HEK293 (cell line): ENCODE measurements at regions not wholly inside any gene's neighbourhood (a gene's known extent, or its start where the extent isn't known, plus 50 kb on each side); places are given as distances from the start of the nearest gene placed in this dataset.

Experiments
- CTCF ChIA-PET: fragments of 350-600 bp; formaldehyde crosslinking; extraction: SDS; loops from one replicate; lab custom pipeline; 2021; ENCODE audit warnings: antibody characterized with exemption; lab: Yijun Ruan, JAX
- POLR2A ChIA-PET: fragments of 300-600 bp; formaldehyde crosslinking; extraction: SDS; loops from one replicate; lab custom pipeline; 2020; ENCODE audit warnings: antibody characterized with exemption, inconsistent platforms; lab: Yijun Ruan, JAX
- H3K27ac ChIP-seq: fragments of 200-500 bp; sonication (Bioruptor generic); 2 replicates; pipeline ENCODE4 v1.5.1; 2014; ENCODE audit warnings: low read depth, low read length, control low read depth, inconsistent platforms; ENCODE audit errors: extremely low read depth
- H3K36me3 ChIP-seq, 2 experiments: fragments of 200-500 bp in 1 of 2; sonication (Bioruptor generic) in 1 of 2; 1 replicate in 1 of 2; 2 replicates in 1 of 2; pipeline ENCODE4 v1.5.1; 2014 to 2017; ENCODE audit warnings: inconsistent platforms in 2 of 2, low read length in 2 of 2; ENCODE audit not compliant: control insufficient read depth in 2 of 2, insufficient read depth in 1 of 2
- H3K4me1 ChIP-seq: fragments of 200-500 bp; sonication (Bioruptor generic); 2 replicates; pipeline ENCODE4 v1.5.1; 2014; ENCODE audit warnings: mild to moderate bottlenecking, low read length, inconsistent platforms; ENCODE audit not compliant: control insufficient read depth, insufficient read depth
- H3K4me3 ChIP-seq: 2 replicates; pipeline ENCODE4 v1.5.1; 2011; ENCODE audit warnings: low read depth, mild to moderate bottlenecking, control low read depth, low read length, moderate library complexity
- H3K9me3 ChIP-seq: fragments of 200-500 bp; sonication (Bioruptor generic); 2 replicates; pipeline ENCODE4 v1.5.1; 2014; ENCODE audit warnings: low read depth, low read length, inconsistent platforms; ENCODE audit not compliant: control insufficient read depth, insufficient read depth
- EGR2 ChIP-seq: fragments of 450-650 bp; formaldehyde crosslinking; IDR thresholded peaks from 2 replicates; pipeline ENCODE4 v1.5.1; 2016; ENCODE audit warnings: low read depth, missing biosample characterization, missing genetic modification characterization
- KLF16 ChIP-seq: fragments of 450-650 bp; formaldehyde crosslinking; IDR thresholded peaks from 2 replicates; pipeline ENCODE4 v1.5.1; 2017; ENCODE audit warnings: missing biosample characterization, missing genetic modification characterization
- KLF9 ChIP-seq: fragments of 450-650 bp; formaldehyde crosslinking; IDR thresholded peaks from 2 replicates; pipeline ENCODE4 v1.5.1; 2016; ENCODE audit warnings: missing biosample characterization, missing genetic modification characterization, low read depth
- ZNF211 ChIP-seq: fragments of 450-650 bp; formaldehyde crosslinking; IDR thresholded peaks from 2 replicates; pipeline ENCODE4 v1.5.1; 2016; ENCODE audit warnings: low read depth, missing biosample characterization, missing genetic modification characterization
- ZNF221 ChIP-seq: fragments of 450-650 bp; formaldehyde crosslinking; IDR thresholded peaks from 2 replicates; pipeline ENCODE4 v1.5.1; 2017; ENCODE audit warnings: missing biosample characterization, missing genetic modification characterization, borderline replicate concordance
- ZNF391 ChIP-seq: fragments of 450-650 bp; formaldehyde crosslinking; IDR thresholded peaks from 2 replicates; pipeline ENCODE4 v1.5.1; 2016; ENCODE audit warnings: low read depth, missing biosample characterization, missing genetic modification characterization, borderline replicate concordance
- ZNF654 ChIP-seq: fragments of 450-650 bp; formaldehyde crosslinking; IDR thresholded peaks from 2 replicates; pipeline ENCODE4 v1.5.1; 2016; ENCODE audit warnings: low read depth, missing biosample characterization, missing genetic modification characterization
- TF ChIP-seq, protein P1 (sequence below): fragments of 450-650 bp; formaldehyde crosslinking; IDR thresholded peaks from 2 replicates; pipeline ENCODE4 v1.5.1; 2016; ENCODE audit warnings: missing biosample characterization, missing genetic modification characterization
- TF ChIP-seq, protein P2 (sequence below): fragments of 450-650 bp; formaldehyde crosslinking; IDR thresholded peaks from 2 replicates; pipeline ENCODE4 v1.5.1; 2016; ENCODE audit warnings: missing biosample characterization, missing genetic modification characterization
- TF ChIP-seq, protein P3 (sequence below): fragments of 450-650 bp; formaldehyde crosslinking; conservative IDR thresholded peaks from 2 replicates; pipeline ENCODE4 v1.5.1; 2016; ENCODE audit warnings: low read depth, missing biosample characterization, missing genetic modification characterization
- TF ChIP-seq, protein P4 (sequence below): fragments of 450-650 bp; formaldehyde crosslinking; IDR thresholded peaks from 2 replicates; pipeline ENCODE4 v1.5.1; 2016; ENCODE audit warnings: missing biosample characterization, missing genetic modification characterization
- TF ChIP-seq, protein P5 (sequence below): fragments of 450-650 bp; formaldehyde crosslinking; IDR thresholded peaks from 2 replicates; pipeline ENCODE4 v1.5.1; 2016; ENCODE audit warnings: missing biosample characterization, missing genetic modification characterization, borderline replicate concordance

DNA sequence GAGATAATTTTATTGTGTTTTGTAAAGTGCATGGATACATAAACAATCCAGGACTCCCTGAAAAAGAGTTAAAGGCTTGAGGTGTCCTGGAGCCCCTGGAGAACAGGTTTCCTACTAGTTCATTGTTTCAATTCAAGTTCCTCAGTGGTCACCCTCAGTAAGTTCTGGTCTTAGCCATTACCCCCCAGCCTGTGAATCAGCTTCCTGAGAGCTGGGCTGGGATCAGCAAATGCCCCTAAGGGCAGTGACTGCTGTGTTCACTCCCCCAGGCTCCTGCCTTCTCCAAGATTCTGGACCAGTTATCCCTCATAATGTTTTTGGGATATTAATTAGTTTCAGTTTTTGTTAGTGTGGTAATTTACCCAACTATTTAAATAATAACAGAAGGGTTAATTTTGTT, 151.6 kb upstream of the PRSS58 start (continued):
- TF ChIP-seq, protein P1, sequence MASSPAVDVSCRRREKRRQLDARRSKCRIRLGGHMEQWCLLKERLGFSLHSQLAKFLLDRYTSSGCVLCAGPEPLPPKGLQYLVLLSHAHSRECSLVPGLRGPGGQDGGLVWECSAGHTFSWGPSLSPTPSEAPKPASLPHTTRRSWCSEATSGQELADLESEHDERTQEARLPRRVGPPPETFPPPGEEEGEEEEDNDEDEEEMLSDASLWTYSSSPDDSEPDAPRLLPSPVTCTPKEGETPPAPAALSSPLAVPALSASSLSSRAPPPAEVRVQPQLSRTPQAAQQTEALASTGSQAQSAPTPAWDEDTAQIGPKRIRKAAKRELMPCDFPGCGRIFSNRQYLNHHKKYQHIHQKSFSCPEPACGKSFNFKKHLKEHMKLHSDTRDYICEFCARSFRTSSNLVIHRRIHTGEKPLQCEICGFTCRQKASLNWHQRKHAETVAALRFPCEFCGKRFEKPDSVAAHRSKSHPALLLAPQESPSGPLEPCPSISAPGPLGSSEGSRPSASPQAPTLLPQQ (tag by site-specific recombination): no peak
- TF ChIP-seq, protein P2, sequence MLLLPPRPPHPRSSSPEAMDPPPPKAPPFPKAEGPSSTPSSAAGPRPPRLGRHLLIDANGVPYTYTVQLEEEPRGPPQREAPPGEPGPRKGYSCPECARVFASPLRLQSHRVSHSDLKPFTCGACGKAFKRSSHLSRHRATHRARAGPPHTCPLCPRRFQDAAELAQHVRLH (tag by site-specific recombination): no peak
- no peak for TF ChIP-seq ZNF211 (tag by site-specific recombination)

DNA sequence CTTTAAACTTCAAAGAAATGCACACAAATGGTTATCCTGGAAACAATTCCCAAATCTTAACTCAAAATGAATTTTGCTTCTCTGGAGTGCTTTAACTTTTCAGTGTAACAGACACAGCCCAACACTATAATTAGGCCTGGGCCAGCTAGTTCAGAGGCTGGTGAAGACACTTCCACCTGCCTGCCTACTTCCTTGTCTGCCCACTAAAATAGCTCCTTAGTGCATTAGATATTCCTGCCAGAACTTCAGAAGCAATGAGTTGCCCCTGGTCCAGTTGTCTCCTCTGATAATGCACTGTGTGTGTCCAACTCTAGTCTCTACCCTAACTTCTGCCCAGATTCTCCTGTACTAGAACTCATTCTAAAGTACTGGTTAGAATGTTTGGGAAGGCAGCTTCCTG, 150.9 kb upstream of the PRSS58 start:
- ChIA-PET POLR2A (no interaction called here), CTCF (interaction anchor here (0.9 to 1.8 kb wide), 3 partner anchors 18 to 149 kb away, joined by 3 to 4 read pairs (median 4); no protein-coding TSS in a partner anchor)
- TF ChIP-seq KLF16 (tag by site-specific recombination) (no peak), EGR2 (tag by site-specific recombination) (no peak), KLF9 (tag by site-specific recombination) (no peak), ZNF221 (no peak), ZNF654 (tag by site-specific recombination) (no peak), ZNF391 (tag by site-specific recombination) (no peak)
- TF ChIP-seq, protein P3, sequence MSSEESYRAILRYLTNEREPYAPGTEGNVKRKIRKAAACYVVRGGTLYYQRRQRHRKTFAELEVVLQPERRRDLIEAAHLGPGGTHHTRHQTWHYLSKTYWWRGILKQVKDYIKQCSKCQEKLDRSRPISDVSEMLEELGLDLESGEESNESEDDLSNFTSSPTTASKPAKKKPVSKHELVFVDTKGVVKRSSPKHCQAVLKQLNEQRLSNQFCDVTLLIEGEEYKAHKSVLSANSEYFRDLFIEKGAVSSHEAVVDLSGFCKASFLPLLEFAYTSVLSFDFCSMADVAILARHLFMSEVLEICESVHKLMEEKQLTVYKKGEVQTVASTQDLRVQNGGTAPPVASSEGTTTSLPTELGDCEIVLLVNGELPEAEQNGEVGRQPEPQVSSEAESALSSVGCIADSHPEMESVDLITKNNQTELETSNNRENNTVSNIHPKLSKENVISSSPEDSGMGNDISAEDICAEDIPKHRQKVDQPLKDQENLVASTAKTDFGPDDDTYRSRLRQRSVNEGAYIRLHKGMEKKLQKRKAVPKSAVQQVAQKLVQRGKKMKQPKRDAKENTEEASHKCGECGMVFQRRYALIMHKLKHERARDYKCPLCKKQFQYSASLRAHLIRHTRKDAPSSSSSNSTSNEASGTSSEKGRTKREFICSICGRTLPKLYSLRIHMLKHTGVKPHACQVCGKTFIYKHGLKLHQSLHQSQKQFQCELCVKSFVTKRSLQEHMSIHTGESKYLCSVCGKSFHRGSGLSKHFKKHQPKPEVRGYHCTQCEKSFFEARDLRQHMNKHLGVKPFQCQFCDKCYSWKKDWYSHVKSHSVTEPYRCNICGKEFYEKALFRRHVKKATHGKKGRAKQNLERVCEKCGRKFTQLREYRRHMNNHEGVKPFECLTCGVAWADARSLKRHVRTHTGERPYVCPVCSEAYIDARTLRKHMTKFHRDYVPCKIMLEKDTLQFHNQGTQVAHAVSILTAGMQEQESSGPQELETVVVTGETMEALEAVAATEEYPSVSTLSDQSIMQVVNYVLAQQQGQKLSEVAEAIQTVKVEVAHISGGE (tag by site-specific recombination): no peak
- TF ChIP-seq, protein P4, sequence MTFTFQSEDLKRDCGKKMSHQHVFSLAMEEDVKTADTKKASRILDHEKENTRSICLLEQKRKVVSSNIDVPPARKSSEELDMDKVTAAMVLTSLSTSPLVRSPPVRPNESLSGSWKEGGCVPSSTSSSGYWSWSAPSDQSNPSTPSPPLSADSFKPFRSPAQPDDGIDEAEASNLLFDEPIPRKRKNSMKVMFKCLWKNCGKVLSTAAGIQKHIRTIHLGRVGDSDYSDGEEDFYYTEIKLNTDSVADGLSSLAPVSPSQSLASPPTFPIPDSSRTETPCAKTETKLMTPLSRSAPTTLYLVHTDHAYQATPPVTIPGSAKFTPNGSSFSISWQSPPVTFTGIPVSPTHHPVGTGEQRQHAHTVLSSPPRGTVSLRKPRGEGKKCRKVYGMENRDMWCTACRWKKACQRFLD (tag by site-specific recombination): no peak
- TF ChIP-seq, protein P5, sequence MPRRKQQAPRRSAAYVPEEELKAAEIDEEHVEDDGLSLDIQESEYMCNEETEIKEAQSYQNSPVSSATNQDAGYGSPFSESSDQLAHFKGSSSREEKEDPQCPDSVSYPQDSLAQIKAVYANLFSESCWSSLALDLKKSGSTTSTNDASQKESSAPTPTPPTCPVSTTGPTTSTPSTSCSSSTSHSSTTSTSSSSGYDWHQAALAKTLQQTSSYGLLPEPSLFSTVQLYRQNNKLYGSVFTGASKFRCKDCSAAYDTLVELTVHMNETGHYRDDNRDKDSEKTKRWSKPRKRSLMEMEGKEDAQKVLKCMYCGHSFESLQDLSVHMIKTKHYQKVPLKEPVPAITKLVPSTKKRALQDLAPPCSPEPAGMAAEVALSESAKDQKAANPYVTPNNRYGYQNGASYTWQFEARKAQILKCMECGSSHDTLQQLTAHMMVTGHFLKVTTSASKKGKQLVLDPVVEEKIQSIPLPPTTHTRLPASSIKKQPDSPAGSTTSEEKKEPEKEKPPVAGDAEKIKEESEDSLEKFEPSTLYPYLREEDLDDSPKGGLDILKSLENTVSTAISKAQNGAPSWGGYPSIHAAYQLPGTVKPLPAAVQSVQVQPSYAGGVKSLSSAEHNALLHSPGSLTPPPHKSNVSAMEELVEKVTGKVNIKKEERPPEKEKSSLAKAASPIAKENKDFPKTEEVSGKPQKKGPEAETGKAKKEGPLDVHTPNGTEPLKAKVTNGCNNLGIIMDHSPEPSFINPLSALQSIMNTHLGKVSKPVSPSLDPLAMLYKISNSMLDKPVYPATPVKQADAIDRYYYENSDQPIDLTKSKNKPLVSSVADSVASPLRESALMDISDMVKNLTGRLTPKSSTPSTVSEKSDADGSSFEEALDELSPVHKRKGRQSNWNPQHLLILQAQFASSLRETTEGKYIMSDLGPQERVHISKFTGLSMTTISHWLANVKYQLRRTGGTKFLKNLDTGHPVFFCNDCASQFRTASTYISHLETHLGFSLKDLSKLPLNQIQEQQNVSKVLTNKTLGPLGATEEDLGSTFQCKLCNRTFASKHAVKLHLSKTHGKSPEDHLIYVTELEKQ (tag by site-specific recombination): no peak
- no peak overlapping the region for H3K4me3 ChIP-seq
- H3K27ac ChIP-seq: no peak overlapping the region
- H3K4me1 ChIP-seq: no peaks in the 10 kb centered on the region
- no peaks in the 10 kb centered on the region for H3K9me3 ChIP-seq
- no peaks in the 10 kb centered on the region for H3K36me3 ChIP-seq
